Neural cell (in vitro differentiated cells): ENCODE measurements at regions not wholly inside any gene's neighbourhood (a gene's known extent, or its start where the extent isn't known, plus 50 kb on each side); places are given as distances from the start of the nearest gene placed in this dataset.

ENCODE experiments used
- H2AFZ ChIP-seq: fragments of 200-600, 300-800 bp; sonication (generic), shearing (Covaris generic); 2 replicates; pipeline ENCODE4 v1.6.0; 2014; ENCODE audit warnings: low read depth, mild to moderate bottlenecking, antibody characterized with exemption, low read length, moderate library complexity
- H3F3A ChIP-seq: fragments of 200-600 bp; shearing (Covaris generic); 2 replicates; pipeline ENCODE4 v1.6.1; 2016; ENCODE audit warnings: mild to moderate bottlenecking, moderate library complexity, mixed read lengths, antibody characterized with exemption, low read length; ENCODE audit not compliant: insufficient read depth, poor library complexity, severe bottlenecking
- H3K27ac ChIP-seq: fragments of 200-600, 300-800 bp; sonication (generic), shearing (Covaris generic); 2 replicates; pipeline ENCODE4 v1.5.1; 2014; ENCODE audit warnings: mild to moderate bottlenecking, low read length, moderate library complexity
- H3K27me3 ChIP-seq: fragments of 300-800, 200-600 bp; sonication (generic), shearing (Covaris generic); 2 replicates; pipeline ENCODE4 v1.6.0; 2014; ENCODE audit warnings: mild to moderate bottlenecking, low read depth, low read length, moderate library complexity; ENCODE audit not compliant: insufficient read depth
- H3K36me3 ChIP-seq: fragments of 300-800, 200-600 bp; sonication (generic), shearing (Covaris generic); 2 replicates; pipeline ENCODE4 v1.5.1; 2014; ENCODE audit warnings: mild to moderate bottlenecking, antibody characterized with exemption, low read length, moderate library complexity; ENCODE audit not compliant: insufficient read depth
- H3K4me2 ChIP-seq: fragments of 300-800, 200-600 bp; sonication (generic), shearing (Covaris generic); 2 replicates; pipeline ENCODE4 v1.6.0; 2014; ENCODE audit warnings: mild to moderate bottlenecking, low read length
- H3K4me3 ChIP-seq: fragments of 300-800, 200-600 bp; sonication (generic), shearing (Covaris generic); 2 replicates; pipeline ENCODE4 v1.5.1; 2014; ENCODE audit warnings: mild to moderate bottlenecking, low read length, moderate library complexity
- H3K79me2 ChIP-seq: fragments of 200-600 bp; shearing (Covaris generic); replicated peaks from 2 replicates; pipeline ENCODE4 v1.6.0; 2014; ENCODE audit warnings: mild to moderate bottlenecking, low read length, moderate library complexity; ENCODE audit not compliant: insufficient read depth
- H3K9ac ChIP-seq: fragments of 300-800, 200-600 bp; sonication (generic), shearing (Covaris generic); 2 replicates; pipeline ENCODE4 v1.6.1; 2016; ENCODE audit warnings: mild to moderate bottlenecking, low read length, mixed read lengths
- H3K9me2 ChIP-seq: fragments of 200-600 bp; shearing (Covaris generic); 2 replicates; pipeline ENCODE4 v1.6.1; 2016; ENCODE audit warnings: mild to moderate bottlenecking, low read length, mixed read lengths; ENCODE audit not compliant: insufficient read depth
- H3K9me3 ChIP-seq: fragments of 200-600, 300-800 bp; sonication (generic), shearing (Covaris generic); 2 replicates; pipeline ENCODE4 v1.6.1; 2016; ENCODE audit warnings: mild to moderate bottlenecking, mixed run types, low read length, moderate library complexity, mixed read lengths
- H4K20me1 ChIP-seq: fragments of 200-600 bp; shearing (Covaris generic); 2 replicates; pipeline ENCODE4 v1.6.1; 2016; ENCODE audit warnings: mild to moderate bottlenecking, mixed run types; ENCODE audit not compliant: insufficient read depth
- EP300 ChIP-seq: fragments of 450-650 bp; conservative IDR thresholded peaks from 2 replicates; pipeline ENCODE4 v1.6.1; 2014; ENCODE audit warnings: antibody characterized with exemption, mild to moderate bottlenecking, moderate library complexity; ENCODE audit not compliant: poor library complexity, severe bottlenecking
- EZH2 ChIP-seq: fragments of 200-600, 300-800 bp; shearing (Covaris generic), sonication (generic); IDR thresholded peaks from 2 replicates; pipeline ENCODE4 v1.6.1; 2014; ENCODE audit warnings: antibody characterized with exemption, low read length, borderline replicate concordance, mild to moderate bottlenecking; ENCODE audit not compliant: insufficient read depth, poor library complexity, severe bottlenecking
- MXI1 ChIP-seq: fragments of 450-650 bp; conservative IDR thresholded peaks from 2 replicates; pipeline ENCODE4 v1.6.1; 2014; ENCODE audit warnings: antibody characterized with exemption, mild to moderate bottlenecking; ENCODE audit not compliant: poor library complexity, severe bottlenecking
- POLR2AphosphoS5 ChIP-seq: IDR thresholded peaks from 2 replicates; pipeline ENCODE4 v1.6.1; 2012
- RAD21 ChIP-seq: fragments of 450-650 bp; conservative IDR thresholded peaks from 2 replicates; pipeline ENCODE4 v1.6.1; 2014; ENCODE audit warnings: antibody characterized with exemption, mild to moderate bottlenecking, moderate library complexity
- SMC3 ChIP-seq: fragments of 450-650 bp; conservative IDR thresholded peaks from 2 replicates; pipeline ENCODE4 v1.6.1; 2014; ENCODE audit warnings: antibody characterized with exemption, mild to moderate bottlenecking, moderate library complexity; ENCODE audit not compliant: poor library complexity
- TAF1 ChIP-seq: IDR thresholded peaks from 2 replicates; pipeline ENCODE4 v1.6.1; 2012; ENCODE audit warnings: low read depth
- TF ChIP-seq, protein P1 (sequence below): fragments of 450-650 bp; IDR thresholded peaks from 2 replicates; pipeline ENCODE4 v1.5.1; 2014; ENCODE audit warnings: antibody characterized with exemption, mild to moderate bottlenecking, moderate library complexity; ENCODE audit not compliant: poor library complexity, severe bottlenecking
- TF ChIP-seq, protein P2 (sequence below): IDR thresholded peaks from 2 replicates; pipeline ENCODE4 v1.6.1; 2012; ENCODE audit warnings: borderline replicate concordance

DNA sequence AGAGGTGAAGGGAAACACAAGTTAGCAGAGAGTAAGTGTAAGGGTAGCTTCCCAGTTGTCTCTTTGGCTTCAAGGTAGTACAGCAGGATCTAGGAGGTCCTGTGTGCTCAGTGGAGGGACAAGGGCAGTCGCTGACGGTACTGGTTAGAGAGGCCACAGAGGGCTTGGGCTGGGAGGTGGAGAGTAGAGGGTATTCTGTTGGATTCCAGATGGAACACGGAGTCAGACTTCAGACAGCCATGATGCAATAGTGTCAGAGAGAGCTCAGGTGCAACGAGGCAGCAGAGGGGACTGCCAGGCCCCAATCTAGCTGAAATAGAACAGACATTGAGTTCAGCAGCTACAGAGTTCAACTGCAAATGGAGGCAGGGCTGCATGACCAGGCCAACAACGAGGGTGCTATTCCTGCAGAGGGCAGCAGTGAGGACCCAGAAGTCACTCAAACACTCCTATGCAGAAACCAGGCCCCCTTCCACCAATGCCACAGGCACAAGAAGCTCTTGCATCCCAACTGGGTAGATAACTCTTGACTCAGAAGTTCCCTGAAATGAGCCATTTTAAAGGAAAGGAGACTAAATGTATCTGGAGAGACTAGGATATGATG lies 325.0 kb upstream of the ESRRG start:
- Histone ChIP-seq H3K9me3 (no peaks in the 10 kb centered on the region), H3K27ac (no peak overlapping the region), H2AFZ (no peak overlapping the region), H3K9ac (no peak overlapping the region), H3F3A (no peaks in the 10 kb centered on the region), H3K27me3 (no peaks in the 10 kb centered on the region), H3K36me3 (no peaks in the 10 kb centered on the region), H3K4me3 (no peak overlapping the region), H3K79me2 (no peaks in the 10 kb centered on the region), H3K4me2 (no peak overlapping the region), H3K9me2 (no peaks in the 10 kb centered on the region), H4K20me1 (no peaks in the 10 kb centered on the region)
- TF ChIP-seq EZH2 (no peak), TAF1 (no peak), POLR2AphosphoS5 (no peak), MXI1 (no peak), EP300 (no peak), RAD21 (no peak), SMC3 (no peak)
- TF ChIP-seq, protein P1, sequence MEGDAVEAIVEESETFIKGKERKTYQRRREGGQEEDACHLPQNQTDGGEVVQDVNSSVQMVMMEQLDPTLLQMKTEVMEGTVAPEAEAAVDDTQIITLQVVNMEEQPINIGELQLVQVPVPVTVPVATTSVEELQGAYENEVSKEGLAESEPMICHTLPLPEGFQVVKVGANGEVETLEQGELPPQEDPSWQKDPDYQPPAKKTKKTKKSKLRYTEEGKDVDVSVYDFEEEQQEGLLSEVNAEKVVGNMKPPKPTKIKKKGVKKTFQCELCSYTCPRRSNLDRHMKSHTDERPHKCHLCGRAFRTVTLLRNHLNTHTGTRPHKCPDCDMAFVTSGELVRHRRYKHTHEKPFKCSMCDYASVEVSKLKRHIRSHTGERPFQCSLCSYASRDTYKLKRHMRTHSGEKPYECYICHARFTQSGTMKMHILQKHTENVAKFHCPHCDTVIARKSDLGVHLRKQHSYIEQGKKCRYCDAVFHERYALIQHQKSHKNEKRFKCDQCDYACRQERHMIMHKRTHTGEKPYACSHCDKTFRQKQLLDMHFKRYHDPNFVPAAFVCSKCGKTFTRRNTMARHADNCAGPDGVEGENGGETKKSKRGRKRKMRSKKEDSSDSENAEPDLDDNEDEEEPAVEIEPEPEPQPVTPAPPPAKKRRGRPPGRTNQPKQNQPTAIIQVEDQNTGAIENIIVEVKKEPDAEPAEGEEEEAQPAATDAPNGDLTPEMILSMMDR: no peak
- TF ChIP-seq, protein P2, sequence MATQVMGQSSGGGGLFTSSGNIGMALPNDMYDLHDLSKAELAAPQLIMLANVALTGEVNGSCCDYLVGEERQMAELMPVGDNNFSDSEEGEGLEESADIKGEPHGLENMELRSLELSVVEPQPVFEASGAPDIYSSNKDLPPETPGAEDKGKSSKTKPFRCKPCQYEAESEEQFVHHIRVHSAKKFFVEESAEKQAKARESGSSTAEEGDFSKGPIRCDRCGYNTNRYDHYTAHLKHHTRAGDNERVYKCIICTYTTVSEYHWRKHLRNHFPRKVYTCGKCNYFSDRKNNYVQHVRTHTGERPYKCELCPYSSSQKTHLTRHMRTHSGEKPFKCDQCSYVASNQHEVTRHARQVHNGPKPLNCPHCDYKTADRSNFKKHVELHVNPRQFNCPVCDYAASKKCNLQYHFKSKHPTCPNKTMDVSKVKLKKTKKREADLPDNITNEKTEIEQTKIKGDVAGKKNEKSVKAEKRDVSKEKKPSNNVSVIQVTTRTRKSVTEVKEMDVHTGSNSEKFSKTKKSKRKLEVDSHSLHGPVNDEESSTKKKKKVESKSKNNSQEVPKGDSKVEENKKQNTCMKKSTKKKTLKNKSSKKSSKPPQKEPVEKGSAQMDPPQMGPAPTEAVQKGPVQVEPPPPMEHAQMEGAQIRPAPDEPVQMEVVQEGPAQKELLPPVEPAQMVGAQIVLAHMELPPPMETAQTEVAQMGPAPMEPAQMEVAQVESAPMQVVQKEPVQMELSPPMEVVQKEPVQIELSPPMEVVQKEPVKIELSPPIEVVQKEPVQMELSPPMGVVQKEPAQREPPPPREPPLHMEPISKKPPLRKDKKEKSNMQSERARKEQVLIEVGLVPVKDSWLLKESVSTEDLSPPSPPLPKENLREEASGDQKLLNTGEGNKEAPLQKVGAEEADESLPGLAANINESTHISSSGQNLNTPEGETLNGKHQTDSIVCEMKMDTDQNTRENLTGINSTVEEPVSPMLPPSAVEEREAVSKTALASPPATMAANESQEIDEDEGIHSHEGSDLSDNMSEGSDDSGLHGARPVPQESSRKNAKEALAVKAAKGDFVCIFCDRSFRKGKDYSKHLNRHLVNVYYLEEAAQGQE: no peak

DNA sequence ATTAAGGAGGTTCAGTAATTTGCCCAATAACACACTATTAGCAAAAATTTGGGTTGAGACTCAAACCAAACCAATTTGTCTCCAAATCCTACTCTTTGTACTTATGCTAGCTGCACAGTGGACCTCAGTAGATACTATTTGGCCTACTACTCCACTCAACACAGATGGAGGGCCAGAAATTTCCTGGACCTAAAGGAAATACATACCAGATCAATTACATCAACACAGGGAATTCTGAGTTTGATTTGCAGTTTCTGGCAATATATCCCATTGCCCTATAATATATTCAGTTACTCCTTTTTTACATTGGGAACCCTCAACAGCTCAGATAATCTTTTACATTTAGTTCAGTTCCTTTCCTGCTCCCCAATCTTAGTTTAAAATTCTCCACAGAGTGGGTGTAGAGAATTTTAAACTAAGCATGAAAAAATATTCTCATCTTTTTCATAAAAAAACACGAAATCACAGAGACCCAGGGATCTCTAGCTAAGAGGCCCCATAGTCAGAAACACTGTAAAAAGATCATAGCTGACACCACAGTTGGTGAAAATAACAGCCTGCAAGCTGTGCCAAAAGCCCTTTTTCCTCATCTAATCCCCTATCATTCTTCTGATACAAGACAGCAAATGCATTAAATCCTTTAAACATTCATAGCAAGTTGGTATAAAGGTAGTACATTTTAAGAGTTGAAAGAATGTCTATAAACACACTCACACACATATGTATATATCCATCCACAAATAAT lies 317.7 kb upstream of the ESRRG start:
- Histone ChIP-seq H4K20me1 (no peaks in the 10 kb centered on the region), H3K9ac (no peak overlapping the region), H3K4me3 (no peak overlapping the region), H3K36me3 (no peaks in the 10 kb centered on the region), H3K79me2 (no peaks in the 10 kb centered on the region), H2AFZ (no peak overlapping the region), H3K9me2 (no peaks in the 10 kb centered on the region), H3K9me3 (no peaks in the 10 kb centered on the region), H3K27ac (no peak overlapping the region), H3K4me2 (no peak overlapping the region), H3K27me3 (no peaks in the 10 kb centered on the region), H3F3A (no peaks in the 10 kb centered on the region)
- no peak for TF ChIP-seq SMC3
- TF ChIP-seq, protein P1: no peak
- no peak for TF ChIP-seq POLR2AphosphoS5
